Inferior parietal cortex (tissue), 1 donor: ENCODE measurements at regions not wholly inside any gene's neighbourhood (a gene's known extent, or its start where the extent isn't known, plus 50 kb on each side); places are given as distances from the start of the nearest gene placed in this dataset.

Experiments used
- DNase-seq: peaks from one replicate; pipeline ENCODE4 v3.0.0-alpha.2; 2016; ENCODE audit errors: extremely low spot score

- peak; percentile 34 for DNase-seq
Observed at GRCh38 chr21:16357994-16358393, 628.2 kb downstream of the USP25 start.

GRCh38 chr21:16358784-16359183, 629.0 kb downstream of the USP25 start:
- no peak for DNase-seq

GRCh38 chr21:16363100-16363499, 633.3 kb downstream of the USP25 start:
- DNase-seq, result no peak

- DNase-seq, result no peak
Observed at GRCh38 chr21:16363518-16363917, 633.7 kb downstream of the USP25 start.

GRCh38 chr21:16366207-16366606, 636.4 kb downstream of the USP25 start:
- DNase-seq, result no peak

- no peak for DNase-seq
Observed at GRCh38 chr21:16367079-16367478, 637.3 kb downstream of the USP25 start.

GRCh38 chr21:16370186-16370585, 640.4 kb downstream of the USP25 start:
- no peak for DNase-seq

- DNase-seq, result no peak
Observed at GRCh38 chr21:16372586-16372985, 642.8 kb downstream of the USP25 start.

GRCh38 chr21:16376673-16377072, 646.9 kb downstream of the USP25 start:
- DNase-seq, result no peak

- DNase-seq, result no peak
Observed at GRCh38 chr21:16377120-16377658, 647.4 kb downstream of the USP25 start.

- DNase-seq, result no peak
Observed at GRCh38 chr21:16377857-16378256, 648.1 kb downstream of the USP25 start.

- no peak for DNase-seq
Observed at GRCh38 chr21:16378525-16378924, 648.7 kb downstream of the USP25 start.

- no peak for DNase-seq
Observed at GRCh38 chr21:16388291-16388690, 658.5 kb downstream of the USP25 start.

GRCh38 chr21:16388911-16389560, 659.3 kb downstream of the USP25 start:
- no peak for DNase-seq

GRCh38 chr21:16389643-16390042, 659.9 kb downstream of the USP25 start:
- DNase-seq, result no peak

GRCh38 chr21:16395285-16395684, 665.5 kb downstream of the USP25 start:
- DNase-seq, result no peak

GRCh38 chr21:16402752-16403151, 673.0 kb downstream of the USP25 start:
- no peak for DNase-seq

- DNase-seq, result no peak
Observed at GRCh38 chr21:16404776-16405175, 675.0 kb downstream of the USP25 start.

GRCh38 chr21:16406355-16406754, 676.6 kb downstream of the USP25 start:
- DNase-seq, result no peak

GRCh38 chr21:16407403-16408240, 677.8 kb downstream of the USP25 start:
- DNase-seq, result no peak

- DNase-seq, result no peak
Observed at GRCh38 chr21:16408280-16408679, 678.5 kb downstream of the USP25 start.

GRCh38 chr21:16409352-16409751, 679.6 kb downstream of the USP25 start:
- no peak for DNase-seq

GRCh38 chr21:16418226-16418625, 688.4 kb downstream of the USP25 start:
- no peak for DNase-seq
